ENCODE measurements at regions not wholly inside any gene's neighbourhood (a gene's known extent, or its start where the extent isn't known, plus 50 kb on each side); places are given as distances from the start of the nearest gene placed in this dataset.

DNA sequence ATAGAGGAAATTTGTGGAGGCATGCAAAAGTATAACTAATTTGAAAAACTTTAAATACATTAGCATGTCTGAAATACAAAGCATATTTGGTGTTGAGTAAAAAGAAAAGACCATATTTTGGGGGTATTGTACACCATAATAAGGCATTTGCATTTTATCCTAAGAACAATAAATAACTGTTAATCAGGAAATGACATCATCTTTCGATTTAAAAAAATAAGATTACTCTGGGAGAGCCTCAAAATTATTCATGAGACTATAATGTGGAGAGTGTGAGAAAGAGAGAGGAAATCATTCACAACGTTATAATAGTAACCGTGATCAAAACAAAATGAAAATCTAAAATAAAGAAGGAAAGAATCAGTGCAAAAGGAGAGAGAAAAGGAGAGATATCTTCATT lies 712.3 kb upstream of the POT1 start:
- no peaks in the 10 kb centered on the region for H3K36me3 ChIP-seq (replicated peaks in 1 of 2)
- TF ChIP-seq, protein P1, sequence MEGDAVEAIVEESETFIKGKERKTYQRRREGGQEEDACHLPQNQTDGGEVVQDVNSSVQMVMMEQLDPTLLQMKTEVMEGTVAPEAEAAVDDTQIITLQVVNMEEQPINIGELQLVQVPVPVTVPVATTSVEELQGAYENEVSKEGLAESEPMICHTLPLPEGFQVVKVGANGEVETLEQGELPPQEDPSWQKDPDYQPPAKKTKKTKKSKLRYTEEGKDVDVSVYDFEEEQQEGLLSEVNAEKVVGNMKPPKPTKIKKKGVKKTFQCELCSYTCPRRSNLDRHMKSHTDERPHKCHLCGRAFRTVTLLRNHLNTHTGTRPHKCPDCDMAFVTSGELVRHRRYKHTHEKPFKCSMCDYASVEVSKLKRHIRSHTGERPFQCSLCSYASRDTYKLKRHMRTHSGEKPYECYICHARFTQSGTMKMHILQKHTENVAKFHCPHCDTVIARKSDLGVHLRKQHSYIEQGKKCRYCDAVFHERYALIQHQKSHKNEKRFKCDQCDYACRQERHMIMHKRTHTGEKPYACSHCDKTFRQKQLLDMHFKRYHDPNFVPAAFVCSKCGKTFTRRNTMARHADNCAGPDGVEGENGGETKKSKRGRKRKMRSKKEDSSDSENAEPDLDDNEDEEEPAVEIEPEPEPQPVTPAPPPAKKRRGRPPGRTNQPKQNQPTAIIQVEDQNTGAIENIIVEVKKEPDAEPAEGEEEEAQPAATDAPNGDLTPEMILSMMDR (IDR thresholded peaks at IDR 0.05) = no peak
- TF ChIP-seq POLR2A (IDR thresholded peaks at IDR 0.05) = no peak
- H3K27me3 ChIP-seq = no peaks in the 10 kb centered on the region
- H3K4me3 ChIP-seq = no peak overlapping the region
- no peaks in the 10 kb centered on the region for H3K9me3 ChIP-seq (replicated peaks in 1 of 3)
- WGBS, 4 donors = 56 to 66% (median 61%) methylated on average over 3 of the region's 3 CpGs
- no peaks in the 10 kb centered on the region for H3K4me1 ChIP-seq (replicated peaks in 1 of 2)
- intact Hi-C loops (cut with DNase I) = no loop called here
- no peak overlapping the region for H3K27ac ChIP-seq
- DNase-seq = no peak

- no peaks in the 10 kb centered on the region for H3K27me3 ChIP-seq
- H3K4me1 ChIP-seq (replicated peaks in 1 of 2) = no peaks in the 10 kb centered on the region
- no peaks in the 10 kb centered on the region for H3K9me3 ChIP-seq (replicated peaks in 1 of 3)
- DNase-seq = no peak
- no peak overlapping the region for H3K4me3 ChIP-seq
- no peak for TF ChIP-seq POLR2A (IDR thresholded peaks at IDR 0.05)
- TF ChIP-seq, protein P1 (IDR thresholded peaks at IDR 0.05) = no peak
- H3K27ac ChIP-seq = no peak overlapping the region
- intact Hi-C loops (cut with DNase I) = no loop called here
- H3K36me3 ChIP-seq (replicated peaks in 1 of 2) = no peaks in the 10 kb centered on the region
These were observed 706.8 kb upstream of the POT1 start for GRCh38 chr7:125636320-125636962.

DNA sequence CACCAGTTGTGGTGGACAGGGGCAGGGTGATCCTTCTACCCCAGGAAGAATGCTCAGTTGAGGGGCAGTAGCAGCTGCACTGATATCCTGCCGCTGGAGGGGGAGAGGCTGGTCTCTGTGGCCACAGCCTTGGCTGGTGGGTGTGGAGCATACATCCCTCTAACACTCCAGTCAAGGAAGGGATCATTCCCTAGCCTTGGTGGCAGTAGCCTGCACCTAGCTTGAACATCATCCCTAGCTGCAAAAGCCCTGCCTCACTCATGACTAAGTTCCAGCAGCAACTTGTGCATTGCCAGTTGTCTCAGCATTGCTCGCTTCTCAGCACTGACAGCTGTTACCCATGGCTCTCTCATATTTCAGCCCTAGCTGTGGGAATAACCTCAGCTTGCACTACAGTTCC lies 688.9 kb upstream of the POT1 start:
- intact Hi-C loops (cut with DNase I) = no loop called here
- 77 to 90% (median 82%) methylated on average over 1 to 2 of the region's 2 CpGs for WGBS, 4 donors
- no peak for TF ChIP-seq POLR2A (IDR thresholded peaks at IDR 0.05)
- TF ChIP-seq, protein P1 (IDR thresholded peaks at IDR 0.05) = no peak
- no peaks in the 10 kb centered on the region for H3K9me3 ChIP-seq (replicated peaks in 1 of 3)
- H3K36me3 ChIP-seq (replicated peaks in 1 of 2) = no peaks in the 10 kb centered on the region
- DNase-seq = no peak
- H3K27ac ChIP-seq = no peak overlapping the region
- no peaks in the 10 kb centered on the region for H3K27me3 ChIP-seq
- H3K4me1 ChIP-seq (replicated peaks in 1 of 2) = no peaks in the 10 kb centered on the region
- no peak overlapping the region for H3K4me3 ChIP-seq

DNA sequence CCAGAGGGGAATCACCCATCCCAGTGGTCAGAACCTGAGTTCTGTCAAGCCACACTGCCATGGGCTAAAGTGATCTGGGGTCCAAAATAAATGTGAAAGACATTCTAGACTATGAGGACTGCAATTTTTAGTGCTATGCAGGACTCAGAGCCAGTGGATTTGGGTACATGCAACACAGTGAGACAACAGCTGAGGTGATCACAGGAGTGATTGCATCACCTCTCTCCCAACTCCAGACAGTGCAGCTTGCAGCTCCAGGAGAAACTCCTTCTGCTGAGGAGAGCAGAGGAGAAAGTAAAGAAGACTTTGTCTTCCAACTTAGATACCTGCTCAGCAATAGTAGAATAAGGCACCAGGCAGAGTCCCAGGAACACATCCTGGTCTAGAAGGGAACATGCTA lies 682.0 kb upstream of the POT1 start:
- DNase-seq = no peak
- intact Hi-C loops (cut with DNase I) = no loop called here
- no peak overlapping the region for H3K4me3 ChIP-seq
- H3K27me3 ChIP-seq = no peaks in the 10 kb centered on the region
- H3K36me3 ChIP-seq (replicated peaks in 1 of 2) = no peaks in the 10 kb centered on the region
- no peak overlapping the region for H3K27ac ChIP-seq
- TF ChIP-seq, protein P1 (IDR thresholded peaks at IDR 0.05) = no peak
- no peak for TF ChIP-seq POLR2A (IDR thresholded peaks at IDR 0.05)
- H3K4me1 ChIP-seq (replicated peaks in 1 of 2) = no peaks in the 10 kb centered on the region
- H3K9me3 ChIP-seq (replicated peaks in 1 of 3) = no peaks in the 10 kb centered on the region

Data from adrenal gland (tissue), 9 donors.